ENCODE measurements at regions not wholly inside any gene's neighbourhood (a gene's known extent, or its start where the extent isn't known, plus 50 kb on each side); places are given as distances from the start of the nearest gene placed in this dataset.

- TF ChIP-seq CTCF (IDR thresholded peaks at IDR 0.05 in 2 of 3, conservative IDR thresholded peaks at IDR 0.05 in 1 of 3; ENCODE audit: borderline replicate concordance in 1 of 3, insufficient read depth in 1 of 3, low read depth in 2 of 3, low read length in 2 of 3) (no peak), SIN3A (IDR thresholded peaks at IDR 0.05; ENCODE audit: low read depth) (no peak), EZH2phosphoT487 (IDR thresholded peaks at IDR 0.05; ENCODE audit: borderline replicate concordance) (no peak), ZNF274 (IDR thresholded peaks at IDR 0.05; ENCODE audit: low read depth, low read length) (no peak), SRF (IDR thresholded peaks at IDR 0.05; ENCODE audit: low read depth) (no peak), POLR2A (IDR thresholded peaks at IDR 0.05; ENCODE audit: borderline replicate concordance, extremely low read depth, insufficient read depth, insufficient read length) (no peak), CEBPB (IDR thresholded peaks at IDR 0.05; ENCODE audit: low read depth) (no peak), ELF1 (IDR thresholded peaks at IDR 0.05; ENCODE audit: borderline replicate concordance, low read depth) (no peak), JUND (IDR thresholded peaks at IDR 0.05) (no peak), POLR2AphosphoS5 (IDR thresholded peaks at IDR 0.05; ENCODE audit: low read depth, low read length) (no peak), EZH2 (IDR thresholded peaks at IDR 0.05) (no peak), CBX3 (IDR thresholded peaks at IDR 0.05; ENCODE audit: low read depth) (no peak)
- TF ChIP-seq, protein P1, sequence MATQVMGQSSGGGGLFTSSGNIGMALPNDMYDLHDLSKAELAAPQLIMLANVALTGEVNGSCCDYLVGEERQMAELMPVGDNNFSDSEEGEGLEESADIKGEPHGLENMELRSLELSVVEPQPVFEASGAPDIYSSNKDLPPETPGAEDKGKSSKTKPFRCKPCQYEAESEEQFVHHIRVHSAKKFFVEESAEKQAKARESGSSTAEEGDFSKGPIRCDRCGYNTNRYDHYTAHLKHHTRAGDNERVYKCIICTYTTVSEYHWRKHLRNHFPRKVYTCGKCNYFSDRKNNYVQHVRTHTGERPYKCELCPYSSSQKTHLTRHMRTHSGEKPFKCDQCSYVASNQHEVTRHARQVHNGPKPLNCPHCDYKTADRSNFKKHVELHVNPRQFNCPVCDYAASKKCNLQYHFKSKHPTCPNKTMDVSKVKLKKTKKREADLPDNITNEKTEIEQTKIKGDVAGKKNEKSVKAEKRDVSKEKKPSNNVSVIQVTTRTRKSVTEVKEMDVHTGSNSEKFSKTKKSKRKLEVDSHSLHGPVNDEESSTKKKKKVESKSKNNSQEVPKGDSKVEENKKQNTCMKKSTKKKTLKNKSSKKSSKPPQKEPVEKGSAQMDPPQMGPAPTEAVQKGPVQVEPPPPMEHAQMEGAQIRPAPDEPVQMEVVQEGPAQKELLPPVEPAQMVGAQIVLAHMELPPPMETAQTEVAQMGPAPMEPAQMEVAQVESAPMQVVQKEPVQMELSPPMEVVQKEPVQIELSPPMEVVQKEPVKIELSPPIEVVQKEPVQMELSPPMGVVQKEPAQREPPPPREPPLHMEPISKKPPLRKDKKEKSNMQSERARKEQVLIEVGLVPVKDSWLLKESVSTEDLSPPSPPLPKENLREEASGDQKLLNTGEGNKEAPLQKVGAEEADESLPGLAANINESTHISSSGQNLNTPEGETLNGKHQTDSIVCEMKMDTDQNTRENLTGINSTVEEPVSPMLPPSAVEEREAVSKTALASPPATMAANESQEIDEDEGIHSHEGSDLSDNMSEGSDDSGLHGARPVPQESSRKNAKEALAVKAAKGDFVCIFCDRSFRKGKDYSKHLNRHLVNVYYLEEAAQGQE (IDR thresholded peaks at IDR 0.05; ENCODE audit: low read depth): no peak
- TF ChIP-seq, protein P2, sequence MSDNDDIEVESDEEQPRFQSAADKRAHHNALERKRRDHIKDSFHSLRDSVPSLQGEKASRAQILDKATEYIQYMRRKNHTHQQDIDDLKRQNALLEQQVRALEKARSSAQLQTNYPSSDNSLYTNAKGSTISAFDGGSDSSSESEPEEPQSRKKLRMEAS (IDR thresholded peaks at IDR 0.05): no peak
Measured at GRCh38 chr22:49600468-49600867, 227.2 kb downstream of the BRD1 start.
